Ovary (tissue), 7 donors: ENCODE measurements at regions not wholly inside any gene's neighbourhood (a gene's known extent, or its start where the extent isn't known, plus 50 kb on each side); places are given as distances from the start of the nearest gene placed in this dataset.

Experiments
- DNase-seq, 5 donors: peaks; one replicate each; pipeline ENCODE4 v3.0.0-alpha.2; 2019 to 2020
- H3K27ac ChIP-seq, 2 donors: fragments of 200-600 bp; one replicate each; pipeline versions ENCODE4 v1.5.1 to v1.8.0; 2019 to 2022
- H3K27me3 ChIP-seq: fragments of 200-600 bp; one replicate; pipeline ENCODE4 v1.8.0; 2022
- H3K36me3 ChIP-seq: fragments of 200-600 bp; sonication (generic); one replicate; pipeline ENCODE4 v1.5.1; 2019
- H3K4me1 ChIP-seq: one replicate; pipeline ENCODE4 v1.8.1; 2013; ENCODE audit warnings: mild to moderate bottlenecking, moderate library complexity; ENCODE audit not compliant: insufficient read depth
- H3K4me3 ChIP-seq: fragments of 200-600 bp; sonication (generic); one replicate; pipeline ENCODE4 v1.5.1; 2017
- H3K9me3 ChIP-seq, 2 donors: fragments of 200-600 bp in 1 of 2; sonication (generic) in 1 of 2; one replicate each; pipeline versions ENCODE4 v1.5.1 to v1.8.1; 2013 to 2019; ENCODE audit warnings: mild to moderate bottlenecking in 1 of 2, moderate library complexity in 1 of 2
- EP300 ChIP-seq: sonication (generic); formaldehyde crosslinking; IDR thresholded peaks from one replicate; pipeline ENCODE4 v1.6.1; 2017; ENCODE audit warnings: antibody characterized with exemption
- POLR2A ChIP-seq: fragments of 450-650 bp; IDR thresholded peaks from one replicate; pipeline ENCODE4 v1.6.1; 2017; ENCODE audit warnings: antibody characterized with exemption, mild to moderate bottlenecking, moderate library complexity
- WGBS, 3 donors: extraction: QIAGEN DNeasy Blood & Tissue Kit in 1 of 3; methylation state at CpG; one replicate each; pipeline versions ENCODE4 v1.1.5 to v1.1.7; 2013 to 2017; 5-methylcytosine and 5-hydroxymethylcytosine counted together
- intact Hi-C, 4 donors: fragments of 100-400 bp; cut with DNase I; formaldehyde crosslinking; loops; one replicate each; pipeline versions ENCODE4 v1.11.0 to v1.15.1; 2022 to 2023
- TF ChIP-seq, protein P1 (sequence below), 3 donors: fragments of 450-650 bp in 2 of 3; fragments of 200-600 bp in 1 of 3; IDR thresholded peaks; one replicate each; pipeline versions ENCODE4 v1.5.1 to v1.8.0; 2016 to 2022; ENCODE audit warnings: antibody characterized with exemption in 3 of 3, mild to moderate bottlenecking in 1 of 3
- donor health status: DM: no; HTN: no; CAD: no; lungs with moderate emphysema.
- donor health status: DM: no; HTN: no; CAD: no.
- donor health status: Bipolar disorder and iron deficiency.
- donor health status: DM: no; HTN: no; CAD: no.
- donor health status: DM: yes; HTN: yes; CAD: no.

DNA sequence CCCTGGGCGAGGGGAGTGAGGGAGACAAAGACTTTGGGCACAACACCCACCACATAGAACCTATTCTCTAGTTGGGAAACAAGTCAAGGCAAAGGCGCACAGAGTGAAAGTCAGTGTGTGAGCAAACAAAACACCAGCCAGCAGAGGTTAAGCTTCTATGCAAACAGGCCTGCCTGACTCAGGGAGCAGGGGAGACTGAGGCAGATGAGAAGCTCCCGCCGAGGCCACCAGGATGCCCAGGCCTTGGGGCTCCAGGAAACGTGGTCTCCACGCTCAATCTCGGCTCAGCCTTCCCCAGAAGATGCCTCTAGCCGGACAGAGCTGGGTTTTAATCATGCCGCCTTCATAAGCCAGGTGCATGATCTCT is 74.1 kb upstream of the KCNMA1 start:
- intact Hi-C loops: loop anchor here in 2 of 4 donors (5.0 kb wide), 2 partner anchors 539 to 544 kb away; no protein-coding TSS in a partner anchor
- H3K27ac ChIP-seq: no peak overlapping the region
- WGBS, 3 donors: 38 to 42% (median 40%) methylated on average over 9 of the region's 9 CpGs

GRCh38 chr10:77710759-77711682 is 73.4 kb upstream of the KCNMA1 start:
- TF ChIP-seq, protein P1, sequence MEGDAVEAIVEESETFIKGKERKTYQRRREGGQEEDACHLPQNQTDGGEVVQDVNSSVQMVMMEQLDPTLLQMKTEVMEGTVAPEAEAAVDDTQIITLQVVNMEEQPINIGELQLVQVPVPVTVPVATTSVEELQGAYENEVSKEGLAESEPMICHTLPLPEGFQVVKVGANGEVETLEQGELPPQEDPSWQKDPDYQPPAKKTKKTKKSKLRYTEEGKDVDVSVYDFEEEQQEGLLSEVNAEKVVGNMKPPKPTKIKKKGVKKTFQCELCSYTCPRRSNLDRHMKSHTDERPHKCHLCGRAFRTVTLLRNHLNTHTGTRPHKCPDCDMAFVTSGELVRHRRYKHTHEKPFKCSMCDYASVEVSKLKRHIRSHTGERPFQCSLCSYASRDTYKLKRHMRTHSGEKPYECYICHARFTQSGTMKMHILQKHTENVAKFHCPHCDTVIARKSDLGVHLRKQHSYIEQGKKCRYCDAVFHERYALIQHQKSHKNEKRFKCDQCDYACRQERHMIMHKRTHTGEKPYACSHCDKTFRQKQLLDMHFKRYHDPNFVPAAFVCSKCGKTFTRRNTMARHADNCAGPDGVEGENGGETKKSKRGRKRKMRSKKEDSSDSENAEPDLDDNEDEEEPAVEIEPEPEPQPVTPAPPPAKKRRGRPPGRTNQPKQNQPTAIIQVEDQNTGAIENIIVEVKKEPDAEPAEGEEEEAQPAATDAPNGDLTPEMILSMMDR (IDR thresholded peaks at IDR 0.05): peak; percentile 57 to 82 (median 79)
- TF ChIP-seq EP300: no peak
- H3K27me3 ChIP-seq: no peaks in the 10 kb centered on the region
- intact Hi-C loops: loop anchor here in 2 of 4 donors (5.0 kb wide), 2 partner anchors 539 to 544 kb away; no protein-coding TSS in a partner anchor
- H3K4me3 ChIP-seq: peak overlapping the region; percentile 33
- WGBS, 3 donors: 11 to 13% (median 12%) methylated on average over 50 to 51 of the region's 51 CpGs
- no peaks in the 10 kb centered on the region for H3K9me3 ChIP-seq
- H3K4me1 ChIP-seq: peaks cover 2% of the 10 kb centered on the region
- H3K36me3 ChIP-seq: no peaks in the 10 kb centered on the region
- H3K27ac ChIP-seq: no peak overlapping the region
- peak; percentile 48 to 87 (median 66) for DNase-seq

More for the DNA sequence above, 74.1 kb upstream of the KCNMA1 start:
- Histone ChIP-seq H3K4me1 (peaks cover 2% of the 10 kb centered on the region), H3K4me3 (no peak overlapping the region), H3K27me3 (no peaks in the 10 kb centered on the region), H3K36me3 (no peaks in the 10 kb centered on the region), H3K9me3 (no peaks in the 10 kb centered on the region)
- TF ChIP-seq POLR2A (no peak), EP300 (no peak)
- TF ChIP-seq, protein P1 (IDR thresholded peaks at IDR 0.05): no peak
- no peak for DNase-seq

GRCh38 chr10:77710081-77710551 is 72.5 kb upstream of the KCNMA1 start:
- no peak overlapping the region for H3K27ac ChIP-seq
- TF ChIP-seq, protein P1 (IDR thresholded peaks at IDR 0.05): no peak
- no peak for TF ChIP-seq POLR2A
- TF ChIP-seq EP300: no peak
- H3K4me1 ChIP-seq: peaks cover 2% of the 10 kb centered on the region
- H3K4me3 ChIP-seq: no peak overlapping the region
- no peaks in the 10 kb centered on the region for H3K27me3 ChIP-seq
- no peaks in the 10 kb centered on the region for H3K9me3 ChIP-seq
- 75 to 83% (median 81%) methylated on average over 12 to 14 of the region's 14 CpGs for WGBS, 3 donors
- intact Hi-C loops: loop anchor here in 2 of 4 donors (5.0 kb wide), 2 partner anchors 538 to 543 kb away; no protein-coding TSS in a partner anchor
- no peaks in the 10 kb centered on the region for H3K36me3 ChIP-seq
- DNase-seq: no peak

DNA sequence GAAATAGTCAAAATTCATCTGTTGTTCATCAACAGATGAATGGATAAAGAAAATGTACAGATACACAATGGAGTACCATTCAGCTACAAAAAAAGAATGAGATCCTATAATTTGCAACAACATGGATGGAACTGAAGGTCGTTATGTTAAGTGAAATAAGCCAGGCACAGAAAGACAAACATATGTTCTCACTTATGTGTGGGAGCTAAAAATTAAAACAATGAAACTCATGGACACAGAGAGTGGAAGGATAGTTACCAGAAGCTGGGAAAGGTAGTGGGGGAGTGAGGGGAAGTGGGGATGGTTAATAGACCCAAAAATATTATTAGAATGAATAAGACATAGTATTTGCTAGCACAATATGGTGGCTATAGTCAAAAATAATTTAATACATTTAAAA is 70.0 kb upstream of the KCNMA1 start:
- no peaks in the 10 kb centered on the region for H3K27me3 ChIP-seq
- intact Hi-C loops: no loop called here

More for the DNA sequence above, 70.0 kb upstream of the KCNMA1 start:
- Histone ChIP-seq H3K36me3 (no peaks in the 10 kb centered on the region), H3K4me1 (peaks cover 2% of the 10 kb centered on the region), H3K9me3 (no peaks in the 10 kb centered on the region), H3K27ac (no peak overlapping the region), H3K4me3 (no peak overlapping the region)
- no peak for TF ChIP-seq POLR2A
- TF ChIP-seq, protein P1 (IDR thresholded peaks at IDR 0.05): no peak
- no peak for TF ChIP-seq EP300
- no peak for DNase-seq
- WGBS, 3 donors: 3 to 20% (median 6%) methylated on average over 1 of the region's 1 CpG
